ENCODE measurements at regions not wholly inside any gene's neighbourhood (a gene's known extent, or its start where the extent isn't known, plus 50 kb on each side); places are given as distances from the start of the nearest gene placed in this dataset.

- intact Hi-C loops (cut with micrococcal nuclease), result no loop called here
Observed at GRCh38 chr15:85889956-85890619, 95.4 kb upstream of the KLHL25 start.

GRCh38 chr15:85890620-85890980 is 95.9 kb upstream of the KLHL25 start:
- intact Hi-C loops (cut with micrococcal nuclease), result no loop called here

GRCh38 chr15:85891470-85891869 is 96.7 kb upstream of the KLHL25 start:
- intact Hi-C loops (cut with micrococcal nuclease), result no loop called here

- intact Hi-C loops (cut with micrococcal nuclease), result no loop called here
Observed at GRCh38 chr15:85892232-85892631, 97.5 kb upstream of the KLHL25 start.

- intact Hi-C loops (cut with micrococcal nuclease), result no loop called here
Observed at GRCh38 chr15:85897207-85897894, 102.6 kb upstream of the KLHL25 start.

- intact Hi-C loops (cut with micrococcal nuclease), result no loop called here
Observed at GRCh38 chr15:85897895-85898717, 103.4 kb upstream of the KLHL25 start.

- intact Hi-C loops (cut with micrococcal nuclease), result no loop called here
Observed at GRCh38 chr15:85899927-85900326, 105.2 kb upstream of the KLHL25 start.

GRCh38 chr15:85905751-85906450 is 111.2 kb upstream of the KLHL25 start:
- intact Hi-C loops (cut with micrococcal nuclease), result no loop called here

GRCh38 chr15:85906640-85907039 is 111.9 kb upstream of the KLHL25 start:
- intact Hi-C loops (cut with micrococcal nuclease), result no loop called here

DNA sequence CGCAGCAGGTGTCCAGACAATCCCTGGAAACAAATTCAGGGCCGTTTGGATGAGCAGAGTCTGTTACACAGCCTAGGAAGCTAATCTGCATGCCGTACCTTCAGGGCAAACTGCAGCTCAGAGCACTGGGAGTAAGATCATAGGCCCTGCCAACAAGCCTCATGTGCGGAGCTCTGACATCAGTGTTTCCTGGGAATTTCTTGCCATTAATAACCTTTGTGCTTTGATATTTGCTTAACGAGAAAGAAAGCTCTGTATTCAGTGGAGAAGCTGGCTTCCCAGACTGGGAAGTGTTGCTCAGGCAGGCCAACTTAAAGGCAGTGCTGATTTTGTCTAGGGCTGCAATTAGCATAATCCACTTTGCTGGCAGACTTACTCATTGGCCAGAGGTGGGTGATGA is 116.1 kb upstream of the KLHL25 start:
- intact Hi-C loops (cut with micrococcal nuclease), result no loop called here

GRCh38 chr15:85913461-85913860 is 118.7 kb upstream of the KLHL25 start:
- intact Hi-C loops (cut with micrococcal nuclease), result no loop called here

DNA sequence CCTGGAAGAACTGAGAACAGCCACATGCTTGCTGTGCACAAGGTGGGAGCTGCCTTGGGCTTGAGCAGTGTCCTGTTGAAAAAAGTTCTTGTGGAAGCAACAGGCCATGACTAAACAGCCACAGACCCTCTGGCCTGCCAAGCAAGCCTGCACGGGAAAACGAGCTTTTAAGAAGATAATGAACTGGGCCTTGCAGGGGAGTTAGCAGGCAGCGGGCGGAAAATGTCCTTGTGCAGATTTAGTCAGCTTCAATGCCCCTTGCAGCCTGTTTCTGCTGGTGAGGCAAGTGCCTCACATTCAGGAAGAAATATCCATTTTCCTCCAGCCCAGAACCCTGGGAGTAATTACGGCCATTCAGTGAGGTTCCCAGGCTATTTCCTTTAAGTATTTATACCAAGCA is 126.2 kb upstream of the KLHL25 start:
- intact Hi-C loops (cut with micrococcal nuclease), result no loop called here

- intact Hi-C loops (cut with micrococcal nuclease), result no loop called here
Observed at GRCh38 chr15:85924088-85924487, 129.4 kb upstream of the KLHL25 start.

DNA sequence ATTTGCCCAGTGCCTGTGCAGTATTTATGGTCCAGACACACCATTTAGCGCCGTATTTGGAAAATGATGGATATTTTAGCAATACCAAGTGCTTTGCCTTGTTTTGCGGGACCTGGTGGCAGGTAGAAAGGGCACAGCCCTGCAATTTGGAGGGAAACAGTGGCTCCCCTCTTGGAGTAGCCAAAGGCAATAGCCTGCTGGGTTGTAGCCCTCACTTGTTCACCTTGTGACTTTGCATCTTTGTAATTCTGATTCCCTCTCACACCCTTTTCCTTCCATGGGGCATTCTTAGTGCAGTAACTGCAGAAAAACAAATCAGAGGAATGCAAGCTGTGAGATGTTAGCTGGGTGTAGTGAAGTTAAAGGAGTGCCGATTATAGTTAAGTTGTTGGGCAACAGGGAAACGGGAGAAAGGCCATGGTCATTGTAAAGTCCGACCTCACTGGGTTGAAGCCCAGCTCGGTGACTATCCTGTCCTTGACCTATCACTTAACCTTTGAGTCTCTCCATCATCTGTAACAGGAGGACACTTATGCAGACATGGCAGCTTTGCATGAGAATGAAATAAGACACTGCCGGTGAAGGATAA is 131.0 kb upstream of the KLHL25 start:
- intact Hi-C loops (cut with micrococcal nuclease), result no loop called here

DNA sequence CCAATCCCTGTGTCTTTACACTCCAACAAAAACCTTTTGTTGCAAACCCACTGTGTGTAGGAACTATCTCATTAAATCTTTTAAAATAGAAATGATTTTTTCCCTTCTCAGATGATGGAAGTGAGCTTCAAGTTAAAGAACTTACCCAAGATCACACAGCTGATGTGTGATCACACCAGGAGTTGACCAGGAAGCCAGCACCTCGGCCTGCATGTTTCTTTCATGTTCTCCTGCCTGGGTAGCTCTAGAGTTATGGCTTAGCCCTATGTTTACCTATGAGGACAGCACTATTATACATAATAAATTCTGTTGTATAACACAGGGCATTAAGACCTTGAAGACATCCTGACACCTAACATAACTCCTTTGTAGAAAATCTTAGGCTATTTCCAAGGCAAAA is 132.1 kb upstream of the KLHL25 start:
- intact Hi-C loops (cut with micrococcal nuclease), result no loop called here

DNA sequence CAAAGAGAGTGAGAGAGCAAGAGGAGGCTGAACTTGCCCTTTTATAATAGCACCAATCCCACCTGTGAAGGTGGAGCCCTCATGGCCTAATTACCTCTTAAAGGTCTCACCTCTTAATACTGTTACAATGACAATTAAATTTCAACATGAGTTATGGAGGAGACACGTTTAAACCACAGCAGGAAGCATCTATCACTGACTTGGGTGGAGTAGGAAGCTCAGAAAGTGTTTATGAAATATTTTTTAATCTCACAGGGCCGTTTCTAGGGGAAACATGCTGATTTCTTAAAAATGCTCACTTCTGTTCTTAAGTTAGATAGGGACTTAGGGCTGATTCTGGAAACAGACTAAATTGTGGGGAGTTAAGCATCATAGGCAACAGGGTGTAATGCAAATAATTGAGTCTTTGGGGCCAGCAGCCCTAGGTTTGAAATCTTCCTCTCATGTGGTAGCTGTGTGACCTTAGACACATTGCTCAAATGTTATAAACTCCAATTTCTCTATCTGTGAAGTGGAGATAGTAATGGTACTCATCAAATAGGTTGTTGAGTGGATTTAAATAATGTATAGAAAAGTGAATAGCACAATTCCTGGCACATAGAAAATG is 133.3 kb upstream of the KLHL25 start:
- intact Hi-C loops (cut with micrococcal nuclease), result no loop called here

- intact Hi-C loops (cut with micrococcal nuclease), result no loop called here
Observed at GRCh38 chr15:85929786-85930185, 135.1 kb upstream of the KLHL25 start.

DNA sequence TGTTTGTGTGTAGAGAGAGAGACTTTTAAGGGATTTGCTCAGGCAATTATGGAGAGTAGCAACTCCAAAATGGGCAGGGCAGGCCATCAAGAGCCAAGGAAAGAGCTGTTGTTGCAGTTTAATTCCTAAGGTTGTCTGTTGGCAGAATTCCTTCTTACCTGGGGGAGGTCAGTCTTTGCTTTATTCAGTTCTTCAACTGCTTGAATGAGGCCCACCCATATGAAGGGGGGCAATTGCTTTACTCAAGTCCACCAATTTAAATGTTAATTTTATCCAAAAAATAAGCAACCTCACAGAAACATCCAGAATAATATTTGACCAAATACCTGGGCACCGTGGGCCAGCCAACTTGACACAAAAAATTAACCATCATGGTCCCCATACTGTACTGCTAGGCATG is 137.7 kb upstream of the KLHL25 start:
- intact Hi-C loops (cut with micrococcal nuclease), result no loop called here

- intact Hi-C loops (cut with micrococcal nuclease), result no loop called here
Observed at GRCh38 chr15:85934691-85935090, 140.0 kb upstream of the KLHL25 start.

DNA sequence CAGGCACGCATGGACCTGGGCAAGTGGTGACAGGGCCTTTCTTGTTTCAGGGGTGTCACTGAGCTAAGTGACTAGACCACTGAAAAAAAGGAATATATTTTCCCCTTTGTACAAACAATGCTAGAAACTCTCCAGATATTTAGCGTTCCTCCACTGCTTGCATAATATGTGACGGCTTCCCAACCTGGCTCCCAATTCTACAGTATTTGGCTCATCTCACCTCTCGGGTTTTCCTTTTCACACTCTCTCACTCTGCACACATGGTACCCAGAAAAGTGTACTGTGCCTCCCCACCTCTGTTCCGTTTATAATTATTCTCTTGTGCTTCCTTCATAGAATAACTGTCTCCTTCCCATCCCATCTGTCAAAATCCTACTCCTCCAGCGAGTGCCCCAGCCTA is 140.5 kb upstream of the KLHL25 start:
- intact Hi-C loops (cut with micrococcal nuclease), result no loop called here

DNA sequence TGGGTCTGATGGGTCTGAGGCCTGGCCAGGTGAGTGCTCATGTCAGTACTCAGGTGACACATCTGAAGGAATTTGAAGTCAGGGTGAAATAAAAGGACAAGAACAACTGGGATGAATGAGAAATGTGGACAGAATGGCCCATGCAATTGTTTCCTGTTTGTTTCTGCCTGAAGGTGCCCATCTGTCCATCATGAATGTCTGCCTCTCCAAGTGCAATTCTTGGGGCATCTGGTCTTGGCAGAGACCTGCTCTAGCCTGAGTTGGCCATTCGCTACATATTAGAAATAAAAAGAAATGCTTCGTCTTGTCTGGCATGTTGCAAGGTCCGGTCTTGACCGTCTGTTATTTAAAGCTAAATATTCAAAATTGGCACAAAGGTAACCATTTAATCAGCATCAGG is 142.0 kb upstream of the AGBL1 start:
- intact Hi-C loops (cut with micrococcal nuclease), result no loop called here

Data from T-helper 1 cell treated with Interleukin-12 subunit alpha and Interleukin-12 subunit beta and Interleukin-4 antibody, amounts not matched to agents 30 ng/mL and 1 ng/mL, for 36 hours (primary cell).